ENCODE measurements at regions not wholly inside any gene's neighbourhood (a gene's known extent, or its start where the extent isn't known, plus 50 kb on each side); places are given as distances from the start of the nearest gene placed in this dataset.

DNA sequence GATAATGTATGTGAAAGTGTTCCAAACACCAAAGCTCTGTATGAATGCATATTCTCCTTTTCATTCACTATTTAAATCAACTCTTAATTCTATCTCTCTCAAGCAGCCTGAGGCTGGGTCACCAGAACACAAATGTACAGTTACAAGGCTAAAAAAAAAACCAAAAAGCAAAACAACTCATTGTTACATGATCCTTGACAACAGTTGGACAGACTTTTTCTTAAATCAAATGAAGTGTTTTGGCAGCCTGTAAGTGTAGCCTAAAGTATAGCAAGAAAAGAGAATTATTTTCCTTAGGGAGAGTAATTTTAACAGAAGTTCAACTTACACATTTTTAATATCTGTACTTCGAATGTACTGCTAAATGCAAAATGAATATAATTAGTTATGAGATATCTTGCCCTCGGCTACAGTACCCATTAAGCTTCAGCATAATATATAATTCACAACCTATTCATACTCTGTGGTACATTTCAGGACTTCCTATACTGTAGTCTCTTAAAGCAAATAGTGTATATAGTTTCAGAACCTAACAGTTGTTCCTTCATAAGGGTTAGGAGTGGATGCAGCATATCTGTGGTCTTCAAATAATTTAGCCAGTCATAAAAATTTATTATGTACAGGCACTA lies 214.0 kb upstream of the BTG1 start:
- no peak for DNase-seq (ENCODE audit: low read depth)

DNA sequence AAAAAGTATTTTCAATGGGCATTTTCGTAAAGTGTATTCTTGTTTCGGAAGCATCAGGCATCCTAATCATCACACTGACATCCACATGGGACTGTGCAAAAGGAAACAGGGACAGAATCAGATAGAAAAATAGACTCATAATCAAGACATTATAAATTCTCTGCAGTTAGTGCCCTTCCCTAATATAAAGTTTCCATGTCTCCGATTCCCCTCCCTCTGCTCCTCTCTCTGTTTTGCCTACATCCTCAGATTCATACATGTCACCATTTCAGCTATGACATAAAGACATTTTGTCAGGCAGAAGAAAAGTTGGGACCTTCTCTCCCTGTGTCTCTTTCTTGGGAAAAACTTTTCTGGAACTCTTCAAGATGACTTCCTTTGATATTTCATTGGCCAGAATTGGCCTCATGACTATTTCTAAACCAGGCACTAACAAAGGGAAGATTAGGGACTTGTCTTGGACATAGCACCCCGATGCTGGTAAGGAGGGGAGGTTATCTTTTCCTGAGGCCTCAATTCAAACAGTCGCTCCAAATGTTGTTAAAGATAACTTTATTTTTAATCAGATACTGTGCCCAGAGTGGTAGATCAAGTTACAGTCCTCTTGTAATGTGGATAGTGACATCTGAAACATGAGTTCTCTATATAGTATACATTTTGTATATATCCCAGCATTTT lies 212.1 kb upstream of the BTG1 start:
- no peak for DNase-seq (ENCODE audit: low read depth)

DNA sequence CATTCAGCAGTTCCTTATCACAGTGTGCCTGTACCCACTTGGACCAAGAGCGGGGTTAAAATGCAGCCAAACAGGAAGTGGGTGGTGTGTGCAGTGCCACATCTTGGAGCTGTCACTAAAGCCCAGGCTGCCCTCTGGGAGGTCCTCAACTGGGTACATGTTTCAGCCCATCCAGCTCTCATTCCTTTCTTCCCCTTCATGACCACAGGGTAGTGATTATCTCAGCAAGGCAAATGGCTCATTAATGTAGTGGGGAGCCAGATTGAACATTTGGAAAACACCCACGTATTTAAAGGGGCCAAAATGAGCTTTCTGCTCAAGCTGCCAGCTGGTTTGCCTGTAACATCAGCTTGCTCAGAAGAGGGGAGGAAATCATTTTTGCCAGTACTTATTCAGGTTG lies 210.8 kb upstream of the BTG1 start:
- no peak for DNase-seq (ENCODE audit: low read depth)

DNA sequence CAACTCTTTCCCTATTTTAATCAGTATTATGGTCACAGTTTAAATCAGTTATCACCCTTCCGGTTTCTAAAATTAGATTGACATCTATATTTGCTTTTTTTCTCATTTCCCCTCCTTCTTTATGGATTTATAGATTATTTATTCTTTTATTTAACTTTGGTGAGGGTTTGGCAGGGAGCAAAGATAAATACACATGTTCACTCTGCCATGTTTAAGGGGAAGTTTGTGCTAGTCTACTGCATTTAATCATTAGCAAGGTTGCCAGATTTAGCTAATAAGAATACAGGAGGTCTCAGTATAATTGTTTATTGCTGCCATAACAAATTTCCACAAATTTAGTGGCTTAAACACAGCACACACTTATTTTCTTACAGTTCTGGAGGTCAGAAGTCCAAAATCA lies 204.0 kb upstream of the BTG1 start:
- no peak for DNase-seq (ENCODE audit: low read depth)

DNA sequence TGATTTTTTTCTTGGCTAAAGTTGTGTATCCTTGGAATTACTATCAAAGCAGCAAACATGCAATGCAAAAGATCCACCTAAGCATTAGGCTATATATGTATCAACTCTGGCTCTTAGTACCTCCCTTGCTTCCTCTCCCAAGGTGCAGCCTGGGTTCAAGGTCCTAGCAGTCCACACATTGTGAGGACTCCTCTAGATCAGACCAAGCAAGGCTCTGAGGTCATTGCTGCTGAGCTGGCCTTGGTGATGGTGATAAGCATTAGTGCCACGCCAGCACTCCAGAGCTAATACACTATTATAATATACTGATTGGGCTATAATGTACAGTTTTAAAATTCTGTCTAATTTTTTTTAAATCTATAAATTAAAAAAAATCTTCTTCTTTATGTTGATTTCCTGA lies 196.9 kb upstream of the BTG1 start:
- DNase-seq (ENCODE audit: low read depth), result no peak

DNA sequence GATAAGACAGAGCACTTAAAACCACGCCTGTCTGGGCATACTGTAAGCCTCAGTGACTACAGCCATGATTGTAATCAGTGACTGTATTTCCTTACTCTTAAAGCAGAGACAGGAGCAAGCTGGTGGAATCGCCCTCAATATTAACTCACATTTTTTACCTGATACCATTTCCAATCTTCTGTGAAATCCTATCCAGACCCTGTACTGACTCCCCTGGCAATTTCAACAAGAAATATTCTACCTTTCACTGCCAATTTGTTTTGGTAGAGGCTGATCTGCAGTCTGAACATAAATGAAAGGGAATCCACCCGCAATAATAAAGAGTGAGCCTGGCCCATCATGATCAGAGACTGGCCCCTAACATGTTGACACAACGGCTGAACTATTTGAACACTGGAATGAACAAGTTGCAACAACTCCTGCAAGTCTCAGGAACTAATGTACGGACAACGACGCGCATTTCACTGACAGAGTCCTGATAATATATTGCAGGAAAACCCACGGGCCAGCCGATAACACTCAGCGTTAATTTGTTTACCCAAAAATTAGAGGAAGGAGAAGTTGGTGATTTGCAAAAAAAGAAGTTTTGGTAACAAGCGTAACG lies 195.5 kb upstream of the BTG1 start:
- DNase-seq (ENCODE audit: low read depth), result no peak

DNA sequence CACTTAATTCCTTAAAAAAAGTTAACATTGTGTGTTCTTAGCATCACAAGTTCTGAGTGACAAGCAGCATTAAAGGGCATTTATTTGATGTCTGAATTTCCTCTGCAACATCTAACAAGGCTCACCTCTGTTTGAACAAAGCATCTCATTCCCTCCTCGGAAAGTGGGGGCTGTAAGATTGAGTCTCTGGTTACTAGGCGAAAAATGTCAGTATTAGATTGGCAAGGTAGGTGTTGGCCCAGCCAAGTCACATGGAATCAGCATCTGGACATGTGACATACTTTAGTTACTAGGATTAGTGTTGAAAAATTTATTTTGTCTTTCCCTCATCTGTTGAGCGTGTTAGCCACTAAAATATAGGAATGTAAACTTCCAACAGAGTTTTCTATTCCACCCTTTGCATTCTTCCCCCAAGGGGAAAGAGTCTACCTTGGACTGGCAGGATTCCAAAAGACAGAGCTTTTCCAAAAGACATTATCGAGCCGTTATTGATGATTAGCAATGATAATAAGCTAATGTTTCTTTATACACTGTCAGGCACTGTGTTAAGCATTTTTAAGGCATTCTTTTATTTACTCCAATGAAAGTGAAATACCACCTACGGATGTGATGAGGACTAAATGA lies 194.9 kb upstream of the BTG1 start:
- DNase-seq (ENCODE audit: low read depth), result no peak

DNA sequence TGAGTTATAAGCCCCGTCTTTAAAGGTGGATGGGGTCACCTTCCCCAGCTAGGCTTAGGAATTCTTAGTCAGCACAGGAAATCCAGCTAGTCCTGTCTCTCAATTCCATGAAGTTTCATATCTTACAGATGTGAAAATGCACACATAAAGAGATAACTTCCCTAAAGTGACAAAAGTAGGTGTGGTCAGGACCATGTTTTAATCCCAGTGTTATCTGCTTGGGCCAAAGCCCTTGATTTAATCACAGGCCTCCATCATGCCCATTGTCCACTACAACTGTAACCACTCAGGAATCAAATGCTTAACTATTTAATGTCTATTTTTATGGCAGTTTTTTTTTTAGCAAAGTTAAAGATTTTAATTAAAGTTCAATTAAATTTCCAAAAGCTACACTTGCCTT lies 194.4 kb upstream of the BTG1 start:
- DNase-seq (ENCODE audit: low read depth), result no peak

DNA sequence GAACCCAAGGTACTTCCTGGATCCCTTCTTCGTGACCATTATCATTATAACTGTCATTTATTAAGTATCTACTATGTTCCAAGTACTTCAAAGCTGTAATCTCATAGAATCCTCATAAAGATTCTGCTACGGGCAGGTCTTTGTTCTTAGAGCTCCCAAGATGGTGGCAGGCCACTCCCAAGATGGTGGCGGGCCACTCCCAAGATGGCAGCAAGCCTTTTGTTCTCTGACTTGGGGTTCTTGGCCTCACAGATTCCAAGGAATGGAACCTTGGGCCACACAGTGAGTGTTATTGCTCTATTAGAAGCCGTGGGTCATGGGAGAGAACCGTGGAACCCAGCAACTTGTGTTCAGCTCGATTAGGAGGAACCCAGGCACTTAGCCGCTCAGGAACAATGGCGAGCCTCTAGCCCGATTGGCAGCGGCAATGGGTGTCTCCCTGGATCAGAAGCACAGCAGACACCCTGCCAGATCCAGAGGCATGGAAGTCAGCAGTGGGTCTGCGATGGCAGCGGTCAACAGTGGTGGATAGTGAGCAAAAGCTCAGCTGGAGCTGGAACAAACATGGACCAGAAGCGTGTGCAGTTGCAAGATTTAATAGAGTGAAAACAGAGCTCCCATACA lies 193.7 kb upstream of the BTG1 start:
- DNase-seq (ENCODE audit: low read depth), result no peak

DNA sequence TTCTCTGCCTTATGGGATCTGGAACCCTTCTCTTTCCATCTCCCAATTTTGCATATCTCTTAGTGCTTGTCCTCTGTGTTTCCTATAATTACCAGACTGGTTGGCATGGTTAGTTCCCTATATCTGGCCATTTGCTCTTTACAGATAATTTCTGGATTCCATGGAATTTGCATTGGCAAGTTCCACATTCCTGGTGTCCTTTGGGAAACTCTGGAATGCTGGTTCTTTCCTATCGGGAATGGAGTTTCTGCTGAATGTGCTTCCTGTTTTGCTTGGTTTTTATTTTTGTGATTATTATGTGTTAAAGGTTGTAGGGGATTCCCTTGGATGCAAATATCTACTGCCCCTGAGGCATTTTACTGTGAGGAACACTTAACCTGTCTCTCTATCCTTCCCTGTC lies 193.0 kb upstream of the BTG1 start:
- no peak for DNase-seq (ENCODE audit: low read depth)

DNA sequence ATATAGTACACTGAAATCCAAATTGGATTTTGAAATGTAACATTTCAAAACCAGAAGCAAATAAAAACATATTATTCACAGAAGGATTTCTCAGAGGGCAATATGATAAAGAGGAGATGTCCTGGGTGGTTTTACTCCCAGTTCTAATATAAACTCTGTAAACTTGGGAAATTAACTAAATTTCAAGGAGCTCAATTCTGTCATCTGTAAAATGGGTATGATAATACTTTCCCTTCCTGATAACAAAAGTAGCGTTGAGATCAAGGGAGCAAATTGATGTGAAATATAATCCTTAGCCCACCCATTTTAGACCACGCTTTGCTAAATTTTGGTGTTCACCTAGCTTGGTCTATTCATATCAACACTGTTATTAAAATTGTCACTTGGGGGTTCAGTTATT lies 192.5 kb upstream of the BTG1 start:
- no peak for DNase-seq (ENCODE audit: low read depth)

DNA sequence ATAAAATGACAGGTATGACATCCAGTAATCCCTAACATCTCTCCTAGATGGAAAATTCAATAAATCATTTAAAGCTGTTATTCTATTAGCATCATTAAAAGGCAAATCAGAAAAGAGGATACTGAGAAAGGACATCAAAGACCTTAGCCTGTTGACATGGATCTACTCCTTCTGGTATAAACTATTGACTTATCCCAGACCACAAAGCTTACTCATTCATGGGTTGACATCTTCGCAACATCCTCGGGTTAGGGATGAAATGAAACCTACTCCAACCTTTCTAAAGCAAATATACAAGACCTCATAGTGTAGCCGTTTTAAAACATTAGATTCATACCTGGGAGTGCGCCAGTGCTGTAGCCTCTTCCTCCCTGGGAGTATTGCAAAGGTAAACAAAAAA lies 191.5 kb upstream of the BTG1 start:
- no peak for DNase-seq (ENCODE audit: low read depth)

DNA sequence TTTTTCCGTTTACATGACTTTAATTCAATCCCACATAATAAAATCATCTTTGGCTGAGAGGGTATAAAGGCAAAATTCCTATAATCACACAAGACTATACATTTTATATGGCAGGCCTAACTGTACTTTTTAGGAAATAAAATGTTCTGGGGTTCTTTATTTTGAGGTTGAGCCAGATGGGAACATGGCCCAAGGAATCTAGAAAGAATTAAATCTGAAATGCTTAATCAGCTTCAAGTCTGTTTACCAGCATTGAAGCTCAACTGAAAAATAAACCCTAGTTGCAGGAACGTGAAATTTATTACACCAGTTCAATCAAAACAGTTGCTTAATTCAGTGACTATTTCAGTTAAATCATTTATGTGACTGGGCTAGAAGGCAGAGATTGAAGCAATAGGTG lies 191.0 kb upstream of the BTG1 start:
- DNase-seq (ENCODE audit: low read depth), result no peak

DNA sequence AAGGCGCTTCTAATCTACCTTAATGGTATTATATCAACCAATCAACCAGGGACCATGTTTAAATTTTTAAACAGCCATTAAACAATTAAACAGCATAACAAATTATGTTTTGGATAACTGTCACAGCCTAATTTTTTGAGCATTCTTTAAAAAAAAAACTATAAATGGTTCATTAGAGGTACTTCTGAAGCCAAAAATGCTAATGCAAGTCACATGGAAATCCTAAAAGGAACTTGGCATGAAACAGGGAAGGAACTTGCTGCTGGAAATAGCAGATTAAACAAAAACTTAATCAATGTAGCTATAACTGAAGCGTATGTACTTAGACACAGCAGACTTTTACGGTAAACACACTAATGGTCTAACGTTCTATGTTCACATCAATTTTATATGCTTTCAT lies 190.2 kb upstream of the BTG1 start:
- DNase-seq (ENCODE audit: low read depth), result no peak

DNA sequence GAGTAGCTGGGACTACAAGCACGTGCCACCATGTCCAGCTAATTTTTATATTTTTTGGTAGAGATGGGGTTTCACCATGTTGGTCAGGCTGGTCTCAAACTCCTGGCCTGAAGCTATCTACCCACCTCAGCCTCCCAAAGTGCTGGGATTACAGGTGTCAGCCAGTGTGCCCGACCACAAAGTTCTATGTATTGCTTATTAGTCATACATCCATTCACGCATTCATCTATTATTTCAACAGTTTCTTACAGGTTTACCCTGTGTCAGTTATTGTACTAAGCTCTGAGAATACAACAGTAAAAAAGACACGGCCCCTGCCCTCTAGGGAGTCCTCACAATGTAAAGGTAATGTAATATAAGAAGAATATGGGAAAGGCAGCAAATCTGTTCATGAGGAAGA lies 188.9 kb upstream of the BTG1 start:
- no peak for DNase-seq (ENCODE audit: low read depth)

DNA sequence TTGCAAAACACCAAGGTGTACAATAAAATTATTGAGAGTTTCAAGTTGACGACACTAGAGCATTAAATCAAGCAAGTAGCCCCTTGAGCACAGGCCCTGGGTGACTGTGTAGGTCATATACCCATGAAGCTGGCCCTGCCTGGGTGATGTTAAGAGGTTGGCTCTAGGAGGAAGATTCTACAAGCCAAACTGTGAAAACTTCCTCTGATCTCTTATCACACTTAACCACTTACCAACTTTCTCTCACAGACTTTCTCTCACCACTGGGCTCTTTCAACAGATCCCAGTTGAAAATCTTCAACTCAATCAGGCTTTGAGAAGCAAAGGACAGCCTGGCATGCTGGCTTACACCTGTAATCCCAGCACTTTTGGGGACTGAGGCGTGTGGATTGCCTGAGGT lies 186.9 kb upstream of the BTG1 start:
- no peak for DNase-seq (ENCODE audit: low read depth)

DNA sequence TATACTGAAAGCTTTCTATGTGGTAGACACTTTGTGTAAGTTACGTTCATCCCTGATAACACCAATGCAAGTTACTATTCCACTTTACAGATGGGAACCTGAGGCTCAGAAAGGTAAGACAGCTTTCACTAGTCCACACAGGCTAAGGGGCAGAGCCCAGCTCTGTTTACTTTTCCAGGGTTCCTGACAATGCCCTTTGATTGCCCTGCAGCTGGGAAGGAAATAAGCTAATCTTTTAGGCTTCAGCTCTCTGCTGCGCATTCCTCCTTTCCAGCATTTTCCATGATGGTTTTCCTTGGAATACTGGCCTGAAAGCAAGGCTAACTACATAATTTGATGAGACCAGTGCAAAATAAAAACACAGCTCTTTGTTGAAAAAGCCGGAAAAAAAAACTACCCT lies 185.7 kb upstream of the BTG1 start:
- DNase-seq (ENCODE audit: low read depth), result no peak

DNA sequence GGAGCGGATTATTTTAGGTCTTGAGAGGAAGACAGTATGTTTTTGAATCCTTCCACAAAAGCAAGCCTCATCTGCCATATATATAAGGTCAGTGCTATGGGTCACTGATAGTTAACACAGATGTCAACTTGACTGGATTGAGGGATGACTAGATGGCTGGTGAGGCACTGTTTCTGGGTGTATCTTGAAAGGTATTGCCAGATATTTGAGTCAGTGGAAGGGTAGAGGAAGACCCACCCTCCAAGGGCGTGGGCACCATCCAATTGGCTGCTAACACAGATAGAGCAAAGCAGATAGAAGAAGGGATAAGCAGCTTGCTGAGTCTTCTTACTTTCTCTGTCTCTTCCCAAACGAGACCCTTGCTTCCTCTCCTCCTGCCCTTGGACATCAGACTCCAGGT lies 185.0 kb upstream of the BTG1 start:
- no peak for DNase-seq (ENCODE audit: low read depth)

DNA sequence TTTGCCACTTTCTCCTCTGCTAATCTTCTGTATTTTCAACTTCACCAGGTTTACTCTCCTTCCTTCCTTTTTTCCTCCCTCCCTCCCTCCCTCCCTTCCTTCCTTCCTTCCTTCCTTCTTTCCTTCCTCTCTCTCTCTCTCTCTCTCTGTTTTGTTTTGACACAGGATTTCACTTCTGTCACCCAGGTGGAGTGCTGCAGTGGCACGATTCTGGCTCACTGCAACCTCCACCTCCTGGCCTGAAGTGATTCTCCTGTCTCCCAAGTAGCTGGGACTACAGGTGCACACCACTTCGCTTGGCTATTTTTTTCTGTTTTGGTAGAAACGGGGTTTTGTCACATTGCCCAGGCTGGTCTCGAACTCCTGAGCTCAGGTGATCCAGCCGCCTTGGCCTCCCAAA lies 181.2 kb upstream of the BTG1 start:
- DNase-seq (ENCODE audit: low read depth), result no peak

DNA sequence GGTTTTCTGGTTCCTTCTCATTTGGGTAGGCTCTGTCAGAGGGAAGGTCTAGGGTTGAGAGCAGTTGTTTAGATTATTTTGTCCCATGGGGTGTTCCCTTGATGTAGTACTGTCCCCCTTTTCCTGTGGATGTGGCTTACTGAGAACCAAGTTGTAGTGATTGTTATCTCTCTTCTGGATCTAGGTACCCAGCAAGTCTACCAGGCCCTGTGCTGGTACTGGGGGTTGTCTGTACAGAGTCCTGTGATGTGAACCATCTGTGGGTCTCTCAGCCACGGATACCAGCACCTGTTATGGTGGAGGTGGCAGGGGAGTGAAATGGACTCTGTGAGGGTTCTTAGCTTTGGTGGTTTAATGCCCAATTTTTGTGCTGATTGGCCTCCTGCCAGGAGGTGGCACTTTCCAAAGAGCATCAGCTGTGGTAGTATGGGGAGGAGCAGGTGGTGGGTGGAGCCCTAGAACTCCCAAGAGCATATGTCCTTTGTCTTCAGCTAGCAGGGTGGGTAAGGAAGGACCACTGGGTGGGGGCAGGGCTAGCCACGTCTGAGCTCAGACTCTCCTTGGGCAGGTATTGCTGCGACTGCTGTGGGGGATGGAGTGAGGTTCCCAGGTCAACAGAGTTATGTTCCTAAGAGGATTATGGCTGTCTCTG lies 179.3 kb upstream of the BTG1 start:
- no peak for DNase-seq (ENCODE audit: low read depth)

DNA sequence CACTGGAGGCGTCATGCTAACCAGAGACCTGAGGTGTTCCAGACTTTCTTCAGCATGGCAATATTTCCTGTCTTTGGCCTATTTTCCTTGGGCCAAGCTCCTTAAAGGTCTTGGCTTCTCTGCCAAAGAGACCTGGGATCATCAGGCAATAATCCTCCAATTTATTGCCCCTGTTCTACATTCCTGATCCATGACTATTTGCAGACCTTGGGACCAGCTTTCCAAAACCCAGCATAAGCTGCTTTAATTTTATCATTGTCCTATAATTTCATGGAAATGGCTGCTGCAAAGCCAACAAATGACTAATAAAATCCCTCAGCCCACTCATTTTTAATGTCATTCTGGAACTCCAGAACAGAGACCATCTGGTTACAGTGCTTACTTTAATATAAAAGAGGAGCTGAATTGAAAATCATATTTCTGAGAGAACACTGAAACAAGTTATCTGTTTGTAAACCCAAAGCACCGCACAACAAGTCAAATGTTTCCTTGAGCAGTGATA lies 166.9 kb upstream of the BTG1 start:
- no peak for DNase-seq (ENCODE audit: low read depth)

DNA sequence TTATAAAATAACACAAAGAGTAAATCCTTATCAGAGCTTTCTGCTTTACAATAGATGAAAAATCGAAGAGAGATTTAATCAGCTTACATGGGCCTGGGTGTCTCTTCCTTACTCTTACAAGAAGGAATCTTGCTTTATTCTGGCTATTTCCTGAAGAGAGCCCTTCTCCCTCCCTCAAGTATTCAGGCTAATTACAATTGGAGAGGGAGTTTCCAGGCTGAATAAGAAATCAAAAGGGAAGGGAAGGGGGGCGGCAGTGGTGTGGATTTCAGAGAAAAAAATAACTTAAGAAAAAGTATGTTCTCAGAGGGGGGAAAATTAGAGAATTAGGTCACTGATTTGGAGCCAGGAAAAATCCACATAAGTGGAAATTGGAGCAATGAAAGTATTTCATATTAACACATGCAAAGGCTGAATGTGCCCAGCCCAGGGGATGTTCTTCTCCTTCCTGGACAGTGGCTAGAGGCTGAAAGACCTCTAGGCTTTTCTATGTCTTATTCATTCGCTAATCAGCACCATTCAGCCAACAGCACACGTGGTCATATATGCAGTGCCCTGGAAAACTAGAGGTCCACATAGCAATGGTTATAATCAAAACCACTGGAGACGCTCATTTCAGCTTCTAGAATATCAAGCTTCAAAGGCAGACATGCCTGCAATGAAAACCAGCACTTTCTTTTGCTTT lies 158.9 kb upstream of the BTG1 start:
- DNase-seq (ENCODE audit: low read depth), result no peak

Data from stimulated activated CD8-positive, alpha-beta memory T cell treated with anti-CD3 and anti-CD28 coated beads, Interleukin-4, amount 100 ng/mL, for 24 hours (primary cell).